Stimulated activated CD4-positive, alpha-beta T cell treated with anti-CD3 and anti-CD28 coated beads, TNF-alpha, amount 100 ng/mL, for 48 hours (primary cell): ENCODE measurements at regions not wholly inside any gene's neighbourhood (a gene's known extent, or its start where the extent isn't known, plus 50 kb on each side); places are given as distances from the start of the nearest gene placed in this dataset.
"Not testable (repeated sequence)": the region's sequence is repeated elsewhere in the genome, so short reads cannot be mapped to it uniquely, and the experiment has no call there.

Source experiments
- DNase-seq, 3 donors: peaks; one replicate each; pipeline ENCODE4 v3.0.0-alpha.2; 2020; ENCODE audit warnings: low read depth in 3 of 3

GRCh38 chr12:87679251-87679650 is 349.9 kb downstream of the C12orf50 start:
- no peak for DNase-seq

- DNase-seq = no peak
These were observed 350.7 kb downstream of the C12orf50 start for GRCh38 chr12:87678453-87678852.

GRCh38 chr12:87676731-87677130 is 352.5 kb downstream of the C12orf50 start:
- no peak for DNase-seq

- DNase-seq = no peak
These were observed 357.4 kb downstream of the C12orf50 start for GRCh38 chr12:87671757-87672156.

GRCh38 chr12:87670448-87670847 is 358.8 kb downstream of the C12orf50 start:
- DNase-seq = no peak

- DNase-seq = no peak
These were observed 361.8 kb downstream of the C12orf50 start for GRCh38 chr12:87667378-87667777.

- DNase-seq = no peak
These were observed 367.3 kb downstream of the C12orf50 start for GRCh38 chr12:87661786-87662377.

GRCh38 chr12:87660987-87661774 is 368.0 kb downstream of the C12orf50 start:
- no peak for DNase-seq

GRCh38 chr12:87660291-87660690 is 368.9 kb downstream of the C12orf50 start:
- DNase-seq = no peak

- DNase-seq = no peak
These were observed 372.9 kb downstream of the C12orf50 start for GRCh38 chr12:87656311-87656710.

GRCh38 chr12:87651670-87652425 is 377.4 kb downstream of the C12orf50 start:
- DNase-seq = no peak

- no peak for DNase-seq
These were observed 387.0 kb downstream of the C12orf50 start for GRCh38 chr12:87642245-87642644.

- no peak for DNase-seq
These were observed 411.0 kb downstream of the C12orf50 start for GRCh38 chr12:87618199-87618598.

- DNase-seq = no peak
These were observed 416.2 kb downstream of the C12orf50 start for GRCh38 chr12:87612996-87613395.

GRCh38 chr12:87608321-87608720 is 420.9 kb downstream of the C12orf50 start:
- no peak for DNase-seq

- no peak for DNase-seq
These were observed 425.5 kb downstream of the C12orf50 start for GRCh38 chr12:87603727-87604126.

- no peak for DNase-seq
These were observed 429.7 kb downstream of the C12orf50 start for GRCh38 chr12:87599459-87599858.

GRCh38 chr12:87597114-87597513 is 432.1 kb downstream of the C12orf50 start:
- no peak for DNase-seq

GRCh38 chr12:87596636-87597035 is 432.6 kb downstream of the C12orf50 start:
- DNase-seq = no peak

- DNase-seq = no peak
These were observed 433.1 kb downstream of the C12orf50 start for GRCh38 chr12:87596134-87596533.

- no peak for DNase-seq
These were observed 443.2 kb downstream of the C12orf50 start for GRCh38 chr12:87585882-87586557.

- DNase-seq = not testable (repeated sequence)
These were observed 450.1 kb downstream of the C12orf50 start for GRCh38 chr12:87579091-87579490.
